ENCODE measurements at regions not wholly inside any gene's neighbourhood (a gene's known extent, or its start where the extent isn't known, plus 50 kb on each side); places are given as distances from the start of the nearest gene placed in this dataset.

DNA sequence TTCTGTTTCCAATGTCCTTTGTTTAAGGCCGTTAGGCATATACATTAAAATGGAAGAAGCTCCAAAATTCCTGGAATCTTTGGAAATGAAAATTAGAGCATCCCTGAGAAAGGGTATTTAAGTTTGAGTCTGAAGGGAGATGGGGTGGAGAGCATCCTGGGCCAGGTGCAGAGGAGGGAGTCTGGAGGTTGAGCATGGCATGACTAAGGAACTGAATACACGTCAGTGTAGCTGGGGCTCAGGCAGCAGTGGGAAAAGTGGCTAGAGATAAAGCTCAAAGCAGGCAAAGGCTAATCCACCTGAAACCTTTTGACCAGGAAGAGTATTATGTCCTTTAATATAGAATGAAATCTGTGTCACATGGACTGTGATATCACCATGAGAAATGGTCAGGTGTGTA is 669.0 kb upstream of the RBFOX1 start:
- no peak for TF ChIP-seq POLR2A (IDR thresholded peaks at IDR 0.05)
- TF ChIP-seq, protein P1, sequence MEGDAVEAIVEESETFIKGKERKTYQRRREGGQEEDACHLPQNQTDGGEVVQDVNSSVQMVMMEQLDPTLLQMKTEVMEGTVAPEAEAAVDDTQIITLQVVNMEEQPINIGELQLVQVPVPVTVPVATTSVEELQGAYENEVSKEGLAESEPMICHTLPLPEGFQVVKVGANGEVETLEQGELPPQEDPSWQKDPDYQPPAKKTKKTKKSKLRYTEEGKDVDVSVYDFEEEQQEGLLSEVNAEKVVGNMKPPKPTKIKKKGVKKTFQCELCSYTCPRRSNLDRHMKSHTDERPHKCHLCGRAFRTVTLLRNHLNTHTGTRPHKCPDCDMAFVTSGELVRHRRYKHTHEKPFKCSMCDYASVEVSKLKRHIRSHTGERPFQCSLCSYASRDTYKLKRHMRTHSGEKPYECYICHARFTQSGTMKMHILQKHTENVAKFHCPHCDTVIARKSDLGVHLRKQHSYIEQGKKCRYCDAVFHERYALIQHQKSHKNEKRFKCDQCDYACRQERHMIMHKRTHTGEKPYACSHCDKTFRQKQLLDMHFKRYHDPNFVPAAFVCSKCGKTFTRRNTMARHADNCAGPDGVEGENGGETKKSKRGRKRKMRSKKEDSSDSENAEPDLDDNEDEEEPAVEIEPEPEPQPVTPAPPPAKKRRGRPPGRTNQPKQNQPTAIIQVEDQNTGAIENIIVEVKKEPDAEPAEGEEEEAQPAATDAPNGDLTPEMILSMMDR (IDR thresholded peaks at IDR 0.05 in 8 of 11, conservative IDR thresholded peaks at IDR 0.05 in 3 of 11) = no peak
